OCI-LY3 (cell line): ENCODE measurements at regions not wholly inside any gene's neighbourhood (a gene's known extent, or its start where the extent isn't known, plus 50 kb on each side); places are given as distances from the start of the nearest gene placed in this dataset.
A peak's percentile ranks its signal among the peaks of the same experiment; 100 is the strongest.
"Not testable (repeated sequence)": the region's sequence is repeated elsewhere in the genome, so short reads cannot be mapped to it uniquely, and the experiment has no call there.

Source experiments
- H2AFZ ChIP-seq: fragments of 200-600, 300-600 bp; shearing (Covaris generic); 2 replicates; pipeline ENCODE4 v1.6.0; 2014; ENCODE audit warnings: antibody characterized with exemption, low read depth, low read length
- H3K27ac ChIP-seq: fragments of 200-600, 300-600 bp; sonication (generic); 2 replicates; pipeline ENCODE4 v1.5.1; 2014; ENCODE audit warnings: mild to moderate bottlenecking, low read length, moderate library complexity, mixed read lengths
- H3K27me3 ChIP-seq: fragments of 200-600, 300-600 bp; sonication (generic); 2 replicates; pipeline ENCODE4 v1.6.1; 2014; ENCODE audit warnings: low read depth, low read length, mixed read lengths
- H3K36me3 ChIP-seq: fragments of 200-600, 300-600 bp; sonication (generic); replicated peaks from 2 replicates; pipeline ENCODE3; 2014; ENCODE audit warnings: low read depth, low read length, mixed read lengths
- H3K4me1 ChIP-seq: fragments of 300-600, 200-600 bp; sonication (generic); 2 replicates; pipeline ENCODE4 v1.6.1; 2014; ENCODE audit warnings: low read length, mixed read lengths
- H3K4me2 ChIP-seq: fragments of 200-600, 300-600 bp; sonication (generic); 2 replicates; pipeline ENCODE4 v1.6.1; 2014; ENCODE audit warnings: low read length, mixed read lengths
- H3K4me3 ChIP-seq: fragments of 300-600, 200-600 bp; sonication (generic); 2 replicates; pipeline ENCODE4 v1.5.1; 2014; ENCODE audit warnings: antibody characterized with exemption, mild to moderate bottlenecking, low read length, moderate library complexity
- H3K79me2 ChIP-seq: fragments of 300-600, 200-600 bp; shearing (Covaris generic); 2 replicates; pipeline ENCODE4 v1.6.1; 2014; ENCODE audit warnings: mild to moderate bottlenecking, low read length, mixed read lengths
- H3K9ac ChIP-seq: fragments of 300-600, 200-600 bp; shearing (Covaris generic); 2 replicates; pipeline ENCODE4 v1.6.0; 2014; ENCODE audit warnings: mild to moderate bottlenecking, low read length, moderate library complexity
- H3K9me3 ChIP-seq: fragments of 200-600, 300-600 bp; shearing (Covaris generic); 2 replicates; pipeline ENCODE4 v1.6.1; 2014; ENCODE audit warnings: low read length, mixed read lengths; ENCODE audit not compliant: insufficient read depth
- H4K20me1 ChIP-seq: fragments of 200-600, 300-600 bp; sonication (generic); 2 replicates; pipeline ENCODE4 v1.6.1; 2016; ENCODE audit warnings: low read length, mixed read lengths; ENCODE audit not compliant: insufficient read depth
- CTCF ChIP-seq: fragments of 200-600, 300-600 bp; sonication (generic); IDR thresholded peaks from 2 replicates; pipeline ENCODE4 v1.5.1; 2014; ENCODE audit warnings: antibody characterized with exemption, low read length, low read depth
- EZH2phosphoT487 ChIP-seq: fragments of 200-600 bp; shearing (Covaris generic); IDR thresholded peaks from 2 replicates; pipeline ENCODE4 v1.6.1; 2018; ENCODE audit warnings: antibody characterized with exemption, mixed run types, low read depth

GRCh38 chr3:165994293-165994692, 157.1 kb upstream of the BCHE start:
- Histone ChIP-seq H3K36me3 (no peaks in the 10 kb centered on the region), H2AFZ (0 out of 2 replicates have a peak overlapping the region, but pooled peaks have one; percentile 15), H3K9ac (no peak overlapping the region), H3K79me2 (no peaks in the 10 kb centered on the region), H3K27me3 (no peaks in the 10 kb centered on the region), H3K4me2 (no peak overlapping the region), H3K9me3 (no peaks in the 10 kb centered on the region), H3K4me1 (no peaks in the 10 kb centered on the region), H3K27ac (no peak overlapping the region), H3K4me3 (no peak overlapping the region), H4K20me1 (no peaks in the 10 kb centered on the region)
- TF ChIP-seq EZH2phosphoT487 (no peak), CTCF (no peak)

GRCh38 chr3:165984589-165984988, 147.4 kb upstream of the BCHE start:
- Histone ChIP-seq H3K27me3 (no peaks in the 10 kb centered on the region), H2AFZ (no peak overlapping the region), H3K79me2 (no peaks in the 10 kb centered on the region), H3K4me2 (no peak overlapping the region), H3K9ac (no peak overlapping the region), H3K4me1 (no peaks in the 10 kb centered on the region), H4K20me1 (no peaks in the 10 kb centered on the region), H3K9me3 (no peaks in the 10 kb centered on the region), H3K27ac (no peak overlapping the region), H3K4me3 (no peak overlapping the region), H3K36me3 (no peaks in the 10 kb centered on the region)
- no peak for TF ChIP-seq EZH2phosphoT487
- TF ChIP-seq CTCF: no peak

DNA sequence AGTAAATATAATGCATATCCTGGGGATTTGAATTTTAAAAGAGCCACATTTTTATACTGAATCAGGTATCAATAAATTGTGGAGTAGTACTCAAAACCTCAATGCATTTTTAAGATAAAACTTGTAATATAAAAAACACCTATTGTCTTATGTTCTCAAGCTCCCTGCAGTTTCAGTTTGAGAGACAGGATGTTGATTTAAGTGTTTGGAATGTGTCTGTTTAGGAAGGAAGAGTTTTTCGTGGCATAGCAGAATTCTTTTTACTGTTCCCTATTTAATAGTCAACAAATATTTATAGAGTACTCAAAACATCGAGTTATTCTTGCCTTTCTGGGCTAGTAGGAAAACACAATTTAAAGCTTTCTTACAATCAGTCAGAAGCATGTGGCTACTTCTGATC, 146.1 kb upstream of the BCHE start:
- Histone ChIP-seq H3K27me3 (no peaks in the 10 kb centered on the region), H2AFZ (no peak overlapping the region), H3K27ac (no peak overlapping the region), H3K9ac (no peak overlapping the region), H3K79me2 (no peaks in the 10 kb centered on the region), H4K20me1 (no peaks in the 10 kb centered on the region), H3K9me3 (no peaks in the 10 kb centered on the region), H3K4me3 (no peak overlapping the region), H3K4me2 (no peak overlapping the region), H3K4me1 (no peaks in the 10 kb centered on the region), H3K36me3 (no peaks in the 10 kb centered on the region)
- TF ChIP-seq CTCF (no peak), EZH2phosphoT487 (no peak)

GRCh38 chr3:165981318-165981717, 144.1 kb upstream of the BCHE start:
- H3K79me2 ChIP-seq: no peaks in the 10 kb centered on the region
- H4K20me1 ChIP-seq: no peaks in the 10 kb centered on the region
- H3K4me3 ChIP-seq: no peak overlapping the region
- H2AFZ ChIP-seq: no peak overlapping the region
- no peaks in the 10 kb centered on the region for H3K9me3 ChIP-seq
- no peak for TF ChIP-seq CTCF
- no peak for TF ChIP-seq EZH2phosphoT487
- H3K4me1 ChIP-seq: no peaks in the 10 kb centered on the region
- no peak overlapping the region for H3K27ac ChIP-seq
- H3K9ac ChIP-seq: no peak overlapping the region
- H3K4me2 ChIP-seq: no peak overlapping the region
- no peaks in the 10 kb centered on the region for H3K27me3 ChIP-seq
- no peaks in the 10 kb centered on the region for H3K36me3 ChIP-seq

DNA sequence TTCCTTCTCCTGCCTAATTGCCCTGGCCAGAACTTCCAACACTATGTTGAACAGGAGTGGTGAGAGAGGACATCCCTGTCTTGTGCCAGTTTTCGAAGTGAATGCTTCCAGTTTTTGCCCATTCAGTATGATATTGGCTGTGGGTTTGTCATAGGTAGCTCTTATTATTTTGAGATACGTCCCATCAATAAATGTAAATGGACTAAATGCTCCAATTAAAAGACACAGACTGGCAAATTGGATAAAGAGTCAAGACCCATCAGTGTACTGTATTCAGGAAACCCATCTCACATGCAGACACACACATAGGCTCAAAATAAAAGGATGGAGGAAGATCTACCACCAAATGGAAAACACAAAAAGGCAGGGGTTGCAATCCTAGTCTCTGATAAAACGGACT, 123.6 kb upstream of the BCHE start:
- not testable (repeated sequence) for H3K27me3 ChIP-seq, H3K4me1 ChIP-seq, H3K9ac ChIP-seq, H3K9me3 ChIP-seq, H3K4me3 ChIP-seq, H3K27ac ChIP-seq, H3K4me2 ChIP-seq, H2AFZ ChIP-seq, H4K20me1 ChIP-seq, H3K79me2 ChIP-seq, H3K36me3 ChIP-seq
